ENCODE measurements at regions not wholly inside any gene's neighbourhood (a gene's known extent, or its start where the extent isn't known, plus 50 kb on each side); places are given as distances from the start of the nearest gene placed in this dataset.

DNA sequence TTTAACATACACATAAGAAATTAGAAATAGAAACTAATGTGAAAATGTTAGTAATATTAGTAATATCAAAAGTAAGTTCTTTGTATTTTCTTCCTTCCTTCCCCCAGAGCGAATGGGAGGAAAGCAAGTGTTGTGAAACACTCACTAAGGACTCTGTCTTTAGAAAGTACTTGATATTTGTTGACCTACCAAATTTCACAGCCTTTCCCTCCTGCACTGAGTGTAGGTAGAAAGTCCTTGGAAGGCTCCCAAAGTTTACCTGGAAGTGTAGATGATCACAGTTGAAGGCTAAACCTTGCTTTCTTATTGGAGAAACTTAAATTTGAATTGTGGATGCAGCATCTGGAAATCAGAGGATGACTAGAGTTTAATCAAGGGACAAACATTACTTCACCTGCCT, 1459.5 kb upstream of the SPRY2 start:
- RAD21 ChIA-PET (ENCODE audit: unreplicated experiment): interaction anchor here (0.6 kb wide), 1 partner anchor 59 kb away, joined by 3 read pairs; no protein-coding TSS in a partner anchor

More for the DNA sequence above, 1459.5 kb upstream of the SPRY2 start:
- no peak for TF ChIP-seq NFYB (IDR thresholded peaks at IDR 0.05; ENCODE audit: insufficient read depth, low read depth, low read length)
- TF ChIP-seq MYC (IDR thresholded peaks at IDR 0.05; ENCODE audit: insufficient read depth, insufficient read length, insufficient replicate concordance, low read length, severe bottlenecking): no peak
- TF ChIP-seq STAT1 (conservative IDR thresholded peaks at IDR 0.05): no peak
- TF ChIP-seq, protein P1, sequence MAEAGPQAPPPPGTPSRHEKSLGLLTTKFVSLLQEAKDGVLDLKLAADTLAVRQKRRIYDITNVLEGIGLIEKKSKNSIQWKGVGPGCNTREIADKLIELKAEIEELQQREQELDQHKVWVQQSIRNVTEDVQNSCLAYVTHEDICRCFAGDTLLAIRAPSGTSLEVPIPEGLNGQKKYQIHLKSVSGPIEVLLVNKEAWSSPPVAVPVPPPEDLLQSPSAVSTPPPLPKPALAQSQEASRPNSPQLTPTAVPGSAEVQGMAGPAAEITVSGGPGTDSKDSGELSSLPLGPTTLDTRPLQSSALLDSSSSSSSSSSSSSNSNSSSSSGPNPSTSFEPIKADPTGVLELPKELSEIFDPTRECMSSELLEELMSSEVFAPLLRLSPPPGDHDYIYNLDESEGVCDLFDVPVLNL (IDR thresholded peaks at IDR 0.05; ENCODE audit: low read depth, low read length): no peak
- no peak for TF ChIP-seq MTA3 (IDR thresholded peaks at IDR 0.05; ENCODE audit: borderline replicate concordance, low read length)
- TF ChIP-seq FOXK2 (IDR thresholded peaks at IDR 0.05): no peak
- TF ChIP-seq WRNIP1 (IDR thresholded peaks at IDR 0.05; ENCODE audit: borderline replicate concordance, low read depth, low read length): no peak
- no peak for TF ChIP-seq RELA (IDR thresholded peaks at IDR 0.05; ENCODE audit: borderline replicate concordance, partially characterized antibody)
- TF ChIP-seq TCF3 (IDR thresholded peaks at IDR 0.05; ENCODE audit: borderline replicate concordance, insufficient read depth, low read depth, low read length): no peak
- no peak for TF ChIP-seq SRF (IDR thresholded peaks at IDR 0.05; ENCODE audit: low read depth in 2 of 2, low read length in 2 of 2)
- TF ChIP-seq, protein P2, sequence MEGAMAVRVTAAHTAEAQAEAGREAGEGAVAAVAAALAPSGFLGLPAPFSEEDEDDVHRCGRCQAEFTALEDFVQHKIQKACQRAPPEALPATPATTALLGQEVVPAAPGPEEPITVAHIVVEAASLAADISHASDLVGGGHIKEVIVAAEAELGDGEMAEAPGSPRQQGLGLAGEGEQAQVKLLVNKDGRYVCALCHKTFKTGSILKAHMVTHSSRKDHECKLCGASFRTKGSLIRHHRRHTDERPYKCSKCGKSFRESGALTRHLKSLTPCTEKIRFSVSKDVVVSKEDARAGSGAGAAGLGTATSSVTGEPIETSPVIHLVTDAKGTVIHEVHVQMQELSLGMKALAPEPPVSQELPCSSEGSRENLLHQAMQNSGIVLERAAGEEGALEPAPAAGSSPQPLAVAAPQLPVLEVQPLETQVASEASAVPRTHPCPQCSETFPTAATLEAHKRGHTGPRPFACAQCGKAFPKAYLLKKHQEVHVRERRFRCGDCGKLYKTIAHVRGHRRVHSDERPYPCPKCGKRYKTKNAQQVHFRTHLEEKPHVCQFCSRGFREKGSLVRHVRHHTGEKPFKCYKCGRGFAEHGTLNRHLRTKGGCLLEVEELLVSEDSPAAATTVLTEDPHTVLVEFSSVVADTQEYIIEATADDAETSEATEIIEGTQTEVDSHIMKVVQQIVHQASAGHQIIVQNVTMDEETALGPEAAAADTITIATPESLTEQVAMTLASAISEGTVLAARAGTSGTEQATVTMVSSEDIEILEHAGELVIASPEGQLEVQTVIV (IDR thresholded peaks at IDR 0.05; ENCODE audit: borderline replicate concordance, partially characterized antibody): no peak
- no peak for TF ChIP-seq PAX5 (IDR thresholded peaks at IDR 0.05; ENCODE audit: borderline replicate concordance, low read depth, low read length)
- TF ChIP-seq, protein P3, sequence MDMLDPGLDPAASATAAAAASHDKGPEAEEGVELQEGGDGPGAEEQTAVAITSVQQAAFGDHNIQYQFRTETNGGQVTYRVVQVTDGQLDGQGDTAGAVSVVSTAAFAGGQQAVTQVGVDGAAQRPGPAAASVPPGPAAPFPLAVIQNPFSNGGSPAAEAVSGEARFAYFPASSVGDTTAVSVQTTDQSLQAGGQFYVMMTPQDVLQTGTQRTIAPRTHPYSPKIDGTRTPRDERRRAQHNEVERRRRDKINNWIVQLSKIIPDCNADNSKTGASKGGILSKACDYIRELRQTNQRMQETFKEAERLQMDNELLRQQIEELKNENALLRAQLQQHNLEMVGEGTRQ (IDR thresholded peaks at IDR 0.05; ENCODE audit: borderline replicate concordance, low read depth, low read length): no peak
- TF ChIP-seq BCL11A (IDR thresholded peaks at IDR 0.05; ENCODE audit: low read depth, low read length): no peak
- TF ChIP-seq EZH2 (IDR thresholded peaks at IDR 0.05; ENCODE audit: borderline replicate concordance, control insufficient read depth, low read depth, low read length): no peak
- no peak for TF ChIP-seq HDAC2 (IDR thresholded peaks at IDR 0.05)
- TF ChIP-seq RCOR1 (conservative IDR thresholded peaks at IDR 0.05; ENCODE audit: low read depth, low read length): no peak
- 8% methylated on average over 1 of the region's 1 CpG for WGBS (ENCODE audit: insufficient coverage, insufficient replicate concordance, low lambda C conversion rate, missing lambda C conversion rate)
- Histone ChIP-seq H3K79me2 (ENCODE audit: control insufficient read depth, insufficient read depth, low read length) (no peaks in the 10 kb centered on the region), H3K27me3 (replicated peaks in 1 of 2; ENCODE audit: control insufficient read depth in 2 of 2, insufficient read depth in 2 of 2, low read length in 1 of 2) (no peaks in the 10 kb centered on the region), H3K4me1 (ENCODE audit: control insufficient read depth, insufficient read depth, low read length) (no peaks in the 10 kb centered on the region), H3K4me3 (no peak overlapping the region), H2AFZ (ENCODE audit: control insufficient read depth, low read depth, low read length) (no peak overlapping the region), H3K9me3 (replicated peaks; ENCODE audit: control insufficient read depth, insufficient read depth, low read length) (no peaks in the 10 kb centered on the region), H3K27ac (ENCODE audit: control insufficient read depth, insufficient read depth) (no peak overlapping the region), H3K36me3 (ENCODE audit: control insufficient read depth in 2 of 2, insufficient read depth in 2 of 2, low read length in 1 of 2) (no peaks in the 10 kb centered on the region), H3K4me2 (ENCODE audit: control insufficient read depth, insufficient read depth) (no peak overlapping the region), H3K9ac (ENCODE audit: control insufficient read depth, insufficient read depth, low read length) (no peak overlapping the region), H4K20me1 (ENCODE audit: control insufficient read depth, insufficient read depth) (no peaks in the 10 kb centered on the region)
- no TSS peak for BruUV-seq (replicated peaks)
- DNase-seq (ENCODE audit: low read depth, low spot score) (no peak), FAIRE-seq (no peak), ATAC-seq (peak; percentile 33; the same call in 2 of the 3 replicates)
- in situ Hi-C loops (cut with MboI): no loop called here
- intact Hi-C loops (cut with micrococcal nuclease; ENCODE audit: unreplicated experiment): no loop called here
- CTCF ChIA-PET: no interaction called here
- SMC1A ChIA-PET (ENCODE audit: uncharacterized antibody, unreplicated experiment): no interaction called here
- POLR2A ChIA-PET: no interaction called here

Measured in GM12878 (cell line).